Urinary bladder (tissue), 4 donors: ENCODE measurements at regions not wholly inside any gene's neighbourhood (a gene's known extent, or its start where the extent isn't known, plus 50 kb on each side); places are given as distances from the start of the nearest gene placed in this dataset. TPM values are rescaled to one million over a fixed set of nuclear protein-coding genes. Genes with fewer than 3 reads are reported as not detected.

ENCODE experiments used
- DNase-seq: peaks from one replicate; pipeline ENCODE4 v3.0.0-alpha.2; 2015; ENCODE audit errors: extremely low spot score
- H3K27ac ChIP-seq: one replicate; pipeline ENCODE4 v1.5.1; 2013; ENCODE audit warnings: low read depth, mild to moderate bottlenecking, moderate library complexity
- H3K36me3 ChIP-seq: one replicate; pipeline ENCODE4 v1.6.1; 2013; ENCODE audit warnings: mild to moderate bottlenecking, moderate library complexity; ENCODE audit not compliant: insufficient read depth
- H3K4me1 ChIP-seq: one replicate; pipeline ENCODE4 v1.6.1; 2013; ENCODE audit warnings: mild to moderate bottlenecking, moderate library complexity; ENCODE audit not compliant: insufficient read depth
- H3K4me3 ChIP-seq: one replicate; pipeline ENCODE4 v1.5.1; 2013; ENCODE audit warnings: low read depth, low read length
- WGBS: extraction: QIAGEN DNeasy Blood & Tissue Kit; methylation state at CpG from one replicate; pipeline ENCODE4 v1.1.7; 2013; 5-methylcytosine and 5-hydroxymethylcytosine counted together
- small RNA-seq: library from RNA; depleted of rRNA; stranded (forward); fragments of <200 nt; gene quantifications from one replicate; pipeline ENCODE3, GENCODE V24; 2014
- donor health status: healthy with polysubstance abuse.
- donor health status: healthy.

DNA sequence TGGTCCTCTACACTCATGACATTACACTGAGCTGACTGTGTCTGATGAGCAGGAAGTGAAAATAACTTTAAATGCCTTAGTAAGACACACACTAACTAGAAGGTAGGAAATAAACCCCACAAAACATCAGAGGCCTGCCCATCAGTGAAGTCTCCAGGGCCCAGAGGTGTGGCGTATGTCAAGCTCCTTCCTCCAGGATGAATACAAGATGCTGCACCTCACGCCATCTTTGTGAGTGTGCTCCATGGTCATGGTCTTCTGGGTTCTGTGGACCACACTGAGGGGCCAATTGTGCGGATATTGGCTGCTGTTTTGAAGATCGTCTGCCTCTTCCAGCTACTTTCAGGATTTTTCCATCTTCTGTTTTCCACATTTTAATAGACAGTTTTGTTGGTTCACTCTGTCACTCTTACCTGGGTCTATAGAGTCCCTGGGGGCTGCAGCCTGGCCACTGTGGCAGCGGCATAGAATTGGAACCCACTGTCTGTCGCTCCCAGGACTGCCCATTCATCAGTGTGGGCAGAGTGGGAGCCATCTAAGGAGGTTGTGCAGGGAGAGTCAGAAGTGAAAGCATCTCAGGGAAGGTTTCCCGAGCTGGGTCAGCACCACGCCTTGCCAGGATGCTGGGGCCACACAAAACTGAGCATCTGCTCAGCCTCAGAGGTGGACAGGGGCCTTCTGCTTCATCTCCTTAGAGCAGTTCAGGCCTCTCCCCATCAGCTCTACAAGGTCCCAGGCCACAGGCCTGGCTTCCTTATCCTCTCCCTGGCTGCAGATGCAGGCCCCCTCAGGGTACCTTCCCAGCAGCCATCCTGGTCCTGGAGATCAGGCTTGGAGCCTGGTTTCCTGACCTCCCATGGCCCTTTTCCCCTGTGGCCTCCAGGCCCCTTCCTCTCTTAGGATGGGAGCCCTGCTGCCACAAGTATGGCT, 57.5 kb upstream of the C14orf180 start:
- H3K4me3 ChIP-seq = no peak overlapping the region
- no peaks in the 10 kb centered on the region for H3K4me1 ChIP-seq
- DNase-seq = no peak
- 89% methylated on average over 8 of the region's 8 CpGs for WGBS
- H3K27ac ChIP-seq = no peak overlapping the region
- H3K36me3 ChIP-seq = no peaks in the 10 kb centered on the region

GRCh38 chr14:104522926-104523545, 56.5 kb upstream of the C14orf180 start:
- no peak overlapping the region for H3K27ac ChIP-seq
- no peak for DNase-seq
- 91% methylated on average over 13 of the region's 13 CpGs for WGBS
- no peak overlapping the region for H3K4me3 ChIP-seq
- no peaks in the 10 kb centered on the region for H3K36me3 ChIP-seq
- H3K4me1 ChIP-seq = no peaks in the 10 kb centered on the region

DNA sequence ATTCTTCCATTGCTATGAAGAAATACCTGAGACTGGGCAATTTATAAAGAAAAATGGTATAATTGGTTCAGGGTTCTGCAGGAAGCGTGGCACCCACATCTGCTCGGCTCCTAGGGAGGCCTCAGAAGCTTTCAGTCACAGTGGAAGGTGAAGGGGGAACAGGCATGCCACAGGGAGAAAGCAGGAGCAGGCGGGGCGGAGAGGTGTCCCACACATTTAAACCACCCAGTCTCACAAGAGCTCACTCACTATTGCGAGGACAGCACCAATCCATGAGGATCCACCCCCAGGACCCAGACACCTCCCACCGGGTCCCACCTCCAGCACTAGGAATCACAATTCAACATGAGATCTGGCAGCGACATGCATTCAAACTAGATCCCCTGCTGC, 56.0 kb upstream of the C14orf180 start:
- no peaks in the 10 kb centered on the region for H3K36me3 ChIP-seq
- no peak overlapping the region for H3K4me3 ChIP-seq
- WGBS = 87% methylated on average over 7 of the region's 7 CpGs
- H3K4me1 ChIP-seq = no peaks in the 10 kb centered on the region
- no peak overlapping the region for H3K27ac ChIP-seq
- no peak for DNase-seq

DNA sequence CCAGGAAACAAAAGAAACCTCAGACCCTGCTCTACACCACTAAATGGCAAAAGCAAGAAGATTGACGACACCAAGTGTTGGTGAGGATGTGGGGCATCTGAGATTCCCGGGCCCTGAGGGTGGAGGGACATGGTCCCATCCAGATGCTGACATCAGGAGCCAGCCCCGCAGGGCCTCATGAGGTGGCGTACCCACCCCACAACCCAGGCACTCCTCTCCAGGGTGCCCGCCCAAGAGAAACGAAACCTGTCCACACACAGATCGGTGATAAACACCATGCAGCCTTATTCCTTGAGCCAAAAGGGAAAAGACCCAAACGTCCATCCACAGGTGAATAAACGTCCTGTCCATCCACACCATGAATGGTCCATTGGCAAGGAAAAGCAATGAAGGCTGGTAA, 54.8 kb upstream of the C14orf180 start:
- Histone ChIP-seq H3K27ac (no peak overlapping the region), H3K4me3 (no peak overlapping the region), H3K36me3 (no peaks in the 10 kb centered on the region), H3K4me1 (no peaks in the 10 kb centered on the region)
- no peak for DNase-seq
- 80% methylated on average over 9 of the region's 9 CpGs for WGBS

DNA sequence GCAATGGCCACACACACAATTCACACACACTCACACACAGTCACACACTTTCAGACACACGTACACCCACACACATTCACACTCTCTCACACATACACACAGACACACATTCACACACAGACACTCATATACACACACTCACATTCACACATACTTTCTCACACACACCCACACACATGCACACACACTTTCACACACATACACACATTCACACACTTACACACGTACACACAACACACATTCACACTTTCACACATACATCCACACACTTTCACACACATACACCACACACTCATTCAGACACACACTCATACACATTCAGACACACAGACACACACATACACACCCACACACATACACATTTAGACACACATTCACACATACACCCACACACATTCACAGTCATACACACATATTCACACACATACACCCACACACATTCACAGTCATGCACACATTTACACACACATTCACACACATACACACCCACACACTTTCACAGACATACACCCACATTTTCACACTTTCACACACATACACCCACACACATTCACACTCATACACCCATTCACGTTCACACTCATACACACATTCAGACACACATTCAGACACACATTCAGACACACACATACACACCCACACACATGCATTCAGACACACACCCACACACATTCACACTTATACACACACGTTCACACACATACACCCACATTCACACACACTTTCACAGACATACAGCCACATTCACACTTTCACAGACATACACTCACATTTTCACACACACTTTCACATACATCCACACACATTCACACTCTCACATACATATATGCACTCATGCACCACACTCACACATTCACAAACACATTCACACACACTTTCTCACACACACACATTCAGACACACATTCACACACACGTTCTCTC, 52.6 kb upstream of the C14orf180 start:
- no peak for DNase-seq
- Histone ChIP-seq H3K4me1 (no peaks in the 10 kb centered on the region), H3K36me3 (no peaks in the 10 kb centered on the region), H3K4me3 (no peak overlapping the region), H3K27ac (no peak overlapping the region)
- 56% methylated on average over 5 of the region's 5 CpGs for WGBS

DNA sequence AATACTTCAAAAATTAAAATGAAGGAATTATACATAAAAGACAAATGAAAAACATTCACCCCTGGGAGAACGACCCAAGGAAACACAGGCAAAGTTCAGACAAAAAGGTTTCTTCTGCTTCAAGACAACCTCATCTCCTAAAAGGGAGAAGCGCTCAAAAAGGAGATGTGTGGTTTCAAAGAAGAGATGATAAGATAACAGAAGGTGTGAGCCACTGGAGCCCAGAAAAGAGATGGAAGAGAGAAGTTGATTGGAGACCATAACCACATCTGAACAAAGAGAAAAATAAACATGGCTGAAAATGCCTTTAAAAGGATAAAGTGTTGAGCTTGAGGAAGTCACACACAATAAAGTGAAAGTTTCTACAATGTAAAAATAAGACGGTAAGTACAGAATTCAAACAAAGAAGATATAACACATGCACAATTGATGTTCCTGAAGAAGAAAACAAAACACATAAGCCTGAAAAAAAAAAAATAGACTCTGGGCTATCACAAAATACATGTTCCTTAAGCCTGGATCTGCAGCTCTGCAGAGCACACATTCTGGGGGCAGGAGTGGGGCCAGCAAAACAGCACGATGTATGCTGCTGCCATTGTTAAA, 51.6 kb upstream of the C14orf180 start:
- Histone ChIP-seq H3K36me3 (no peaks in the 10 kb centered on the region), H3K4me1 (no peaks in the 10 kb centered on the region), H3K4me3 (no peak overlapping the region), H3K27ac (no peak overlapping the region)
- WGBS = 78% methylated on average over 4 of the region's 4 CpGs
- no peak for DNase-seq

- WGBS = 90% methylated on average over 7 of the region's 7 CpGs
- DNase-seq = no peak
- Histone ChIP-seq H3K36me3 (no peaks in the 10 kb centered on the region), H3K4me1 (no peaks in the 10 kb centered on the region), H3K4me3 (no peak overlapping the region), H3K27ac (no peak overlapping the region)
Measured at GRCh38 chr14:104528496-104528895, 51.1 kb upstream of the C14orf180 start.

Small RNA genes lying in the stretch of these regions (small RNA-seq; reads per million reads assigned to genes)
- gene RNU6-684P = not detected
